NCI-H226 (cell line): ENCODE measurements at regions not wholly inside any gene's neighbourhood (a gene's known extent, or its start where the extent isn't known, plus 50 kb on each side); places are given as distances from the start of the nearest gene placed in this dataset.

ENCODE experiments used
- DNase-seq: peaks from one replicate; pipeline ENCODE4 v3.0.0-alpha.2; 2015

GRCh38 chr4:62301500-62301899 lies 1101.4 kb downstream of the ADGRL3 start:
- no peak for DNase-seq

- DNase-seq: no peak
These were observed 1093.4 kb downstream of the ADGRL3 start for GRCh38 chr4:62293551-62293950.

GRCh38 chr4:62292911-62293310 lies 1092.8 kb downstream of the ADGRL3 start:
- DNase-seq: no peak

GRCh38 chr4:62288808-62289541 lies 1088.8 kb downstream of the ADGRL3 start:
- peak; percentile 31 for DNase-seq

- no peak for DNase-seq
These were observed 1084.9 kb downstream of the ADGRL3 start for GRCh38 chr4:62285026-62285425.

GRCh38 chr4:62279689-62280088 lies 1079.6 kb downstream of the ADGRL3 start:
- DNase-seq: no peak

GRCh38 chr4:62275470-62275869 lies 1075.3 kb downstream of the ADGRL3 start:
- no peak for DNase-seq

- DNase-seq: no peak
These were observed 1074.7 kb downstream of the ADGRL3 start for GRCh38 chr4:62274782-62275181.

- no peak for DNase-seq
These were observed 1071.0 kb downstream of the ADGRL3 start for GRCh38 chr4:62271107-62271506.

GRCh38 chr4:62269918-62270317 lies 1069.8 kb downstream of the ADGRL3 start:
- no peak for DNase-seq

- DNase-seq: no peak
These were observed 1063.3 kb downstream of the ADGRL3 start for GRCh38 chr4:62263454-62263853.

GRCh38 chr4:62262676-62263075 lies 1062.5 kb downstream of the ADGRL3 start:
- DNase-seq: no peak

- DNase-seq: no peak
These were observed 1060.1 kb downstream of the ADGRL3 start for GRCh38 chr4:62260254-62260653.

GRCh38 chr4:62256479-62256878 lies 1056.4 kb downstream of the ADGRL3 start:
- no peak for DNase-seq

- DNase-seq: no peak
These were observed 1052.6 kb downstream of the ADGRL3 start for GRCh38 chr4:62252728-62253127.

GRCh38 chr4:62250100-62250499 lies 1050.0 kb downstream of the ADGRL3 start:
- no peak for DNase-seq

GRCh38 chr4:62243895-62244294 lies 1043.8 kb downstream of the ADGRL3 start:
- DNase-seq: no peak

GRCh38 chr4:62235911-62236310 lies 1035.8 kb downstream of the ADGRL3 start:
- DNase-seq: no peak

- no peak for DNase-seq
These were observed 1032.7 kb downstream of the ADGRL3 start for GRCh38 chr4:62232814-62233213.

- no peak for DNase-seq
These were observed 1031.9 kb downstream of the ADGRL3 start for GRCh38 chr4:62231994-62232393.

- DNase-seq: peak; percentile 65
These were observed 1026.0 kb downstream of the ADGRL3 start for GRCh38 chr4:62226082-62226481.

GRCh38 chr4:62222121-62222520 lies 1022.0 kb downstream of the ADGRL3 start:
- DNase-seq: no peak

GRCh38 chr4:62210486-62210885 lies 1010.4 kb downstream of the ADGRL3 start:
- no peak for DNase-seq

GRCh38 chr4:62209757-62210485 lies 1009.8 kb downstream of the ADGRL3 start:
- DNase-seq: no peak

GRCh38 chr4:62208921-62209320 lies 1008.8 kb downstream of the ADGRL3 start:
- no peak for DNase-seq
